CD4-positive, alpha-beta T cell (primary cell): ENCODE measurements at regions not wholly inside any gene's neighbourhood (a gene's known extent, or its start where the extent isn't known, plus 50 kb on each side); places are given as distances from the start of the nearest gene placed in this dataset.

Experiments used
- ATAC-seq: fragments of 200-7000 bp; cut with Tn5 transposase; one replicate; pipeline ENCODE4 v1.10.0; 2022; ENCODE audit warnings: mild to moderate bottlenecking; ENCODE audit not compliant: poor library complexity
- CTCF ChIA-PET: fragments of 350-600 bp; sonication (Branson Sonifier 250); formaldehyde crosslinking; loops from one replicate; lab custom pipeline; 2021; ENCODE audit warnings: antibody characterized with exemption, inconsistent platforms; lab: Charles Lee
- POLR2A ChIA-PET: fragments of 350-600 bp; sonication (Branson Sonifier 250); formaldehyde crosslinking; loops from one replicate; lab custom pipeline; 2021; ENCODE audit warnings: antibody characterized with exemption, inconsistent platforms; lab: Charles Lee
- DNase-seq, 14 experiments: peaks; one replicate each; pipeline ENCODE4 v3.0.0-alpha.2; 2013 to 2020; ENCODE audit warnings: mixed read lengths in 2 of 14
- H3K27ac ChIP-seq, 2 donors: one replicate each; pipeline versions ENCODE4 v1.5.1 to v1.7.0; 2013; ENCODE audit warnings: low read length in 2 of 2, low read depth in 1 of 2, mild to moderate bottlenecking in 1 of 2
- H3K27me3 ChIP-seq, 2 experiments: 1 replicate in 1 of 2; 2 replicates in 1 of 2; pipeline versions ENCODE4 v1.6.1 to v1.7.0; 2013; ENCODE audit warnings: low read length in 2 of 2, control low read depth in 1 of 2, mild to moderate bottlenecking in 1 of 2, moderate library complexity in 1 of 2; ENCODE audit not compliant: insufficient read depth in 2 of 2, control insufficient read depth in 1 of 2
- H3K36me3 ChIP-seq: one replicate; pipeline ENCODE4 v1.6.1; 2013; ENCODE audit warnings: low read length, control low read depth; ENCODE audit not compliant: insufficient read depth
- H3K4me1 ChIP-seq: one replicate; pipeline ENCODE4 v1.6.1; 2013; ENCODE audit warnings: low read length, control low read depth; ENCODE audit not compliant: insufficient read depth
- H3K4me3 ChIP-seq: one replicate; pipeline ENCODE4 v1.5.1; 2013; ENCODE audit warnings: mild to moderate bottlenecking, low read length, moderate library complexity
- H3K9me3 ChIP-seq, 2 experiments: 1 replicate in 1 of 2; 2 replicates in 1 of 2; pipeline versions ENCODE4 v1.6.1 to v1.7.0; 2013; ENCODE audit warnings: low read length in 2 of 2, mild to moderate bottlenecking in 2 of 2, control low read depth in 1 of 2, moderate library complexity in 1 of 2; ENCODE audit not compliant: control insufficient read depth in 1 of 2, insufficient read depth in 1 of 2
- H3K27ac Mint-ChIP-seq: one replicate; pipeline ENCODE4 v1.8.0; 2020; ENCODE audit warnings: mixed read lengths
- H3K27me3 Mint-ChIP-seq: one replicate; pipeline ENCODE4 v1.8.0; 2021; ENCODE audit warnings: mixed read lengths
- H3K36me3 Mint-ChIP-seq: one replicate; pipeline ENCODE4 v1.8.0; 2021; ENCODE audit warnings: low read depth, mixed read lengths
- H3K4me1 Mint-ChIP-seq: one replicate; pipeline ENCODE4 v1.8.0; 2021; ENCODE audit warnings: low read depth, mixed read lengths
- H3K4me3 Mint-ChIP-seq: one replicate; pipeline ENCODE4 v1.8.0; 2020; ENCODE audit warnings: mild to moderate bottlenecking, mixed read lengths
- H3K9me3 Mint-ChIP-seq: one replicate; pipeline ENCODE4 v1.8.0; 2020; ENCODE audit warnings: mixed read lengths
- intact Hi-C, 2 experiments: fragments of 100-400 bp; cut with DNase I in 1 of 2; cut with micrococcal nuclease in 1 of 2; formaldehyde crosslinking; loops; one replicate each; pipeline versions ENCODE4 v1.15.1 to v1.9.0; 2023 to 2025; cut with DNase I, micrococcal nuclease
- TF ChIP-seq, protein P1 (sequence below): fragments of 200-600 bp; IDR thresholded peaks from one replicate; pipeline ENCODE4 v1.8.0; 2022; ENCODE audit warnings: antibody characterized with exemption, mild to moderate bottlenecking

DNA sequence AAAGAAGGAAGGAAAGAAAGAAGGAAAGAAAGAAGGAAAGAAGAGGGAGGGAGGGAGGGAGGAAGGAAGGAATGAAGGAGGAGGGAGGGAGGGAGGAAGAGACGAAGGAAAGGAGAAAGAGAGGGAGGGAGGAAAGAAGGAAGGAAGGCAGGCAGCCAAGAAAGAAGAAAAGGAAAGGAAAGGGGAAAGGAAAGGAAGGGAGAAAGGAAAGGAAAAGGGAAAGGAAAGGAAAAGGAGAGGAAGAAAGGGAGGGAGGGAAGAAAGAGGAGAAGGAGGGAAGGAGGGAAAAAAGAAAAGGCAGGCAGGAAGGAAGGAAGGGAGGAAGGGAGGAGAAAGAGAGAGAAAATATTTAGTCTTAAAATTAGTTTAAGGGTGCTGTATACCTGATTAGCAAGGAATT is 704.1 kb downstream of the LUZP2 start:
- Mint-ChIP-seq H3K9me3 (peaks cover 13% of the 10 kb centered on the region), H3K27me3 (no peaks in the 10 kb centered on the region), H3K36me3 (no peaks in the 10 kb centered on the region), H3K4me3 (no peak overlapping the region), H3K27ac (no peak overlapping the region), H3K4me1 (no peaks in the 10 kb centered on the region)
- Histone ChIP-seq H3K4me3 (no peak overlapping the region), H3K36me3 (no peaks in the 10 kb centered on the region), H3K9me3 (peaks cover 0 to 6% of the 10 kb centered on the region in 2 experiments), H3K27ac (no peak overlapping the region), H3K4me1 (no peaks in the 10 kb centered on the region), H3K27me3 (no peaks in the 10 kb centered on the region)
- intact Hi-C loops = no loop called here
- DNase-seq (no peak), ATAC-seq (no peak)
- ChIA-PET POLR2A (no interaction called here), CTCF (no interaction called here)
- TF ChIP-seq, protein P1, sequence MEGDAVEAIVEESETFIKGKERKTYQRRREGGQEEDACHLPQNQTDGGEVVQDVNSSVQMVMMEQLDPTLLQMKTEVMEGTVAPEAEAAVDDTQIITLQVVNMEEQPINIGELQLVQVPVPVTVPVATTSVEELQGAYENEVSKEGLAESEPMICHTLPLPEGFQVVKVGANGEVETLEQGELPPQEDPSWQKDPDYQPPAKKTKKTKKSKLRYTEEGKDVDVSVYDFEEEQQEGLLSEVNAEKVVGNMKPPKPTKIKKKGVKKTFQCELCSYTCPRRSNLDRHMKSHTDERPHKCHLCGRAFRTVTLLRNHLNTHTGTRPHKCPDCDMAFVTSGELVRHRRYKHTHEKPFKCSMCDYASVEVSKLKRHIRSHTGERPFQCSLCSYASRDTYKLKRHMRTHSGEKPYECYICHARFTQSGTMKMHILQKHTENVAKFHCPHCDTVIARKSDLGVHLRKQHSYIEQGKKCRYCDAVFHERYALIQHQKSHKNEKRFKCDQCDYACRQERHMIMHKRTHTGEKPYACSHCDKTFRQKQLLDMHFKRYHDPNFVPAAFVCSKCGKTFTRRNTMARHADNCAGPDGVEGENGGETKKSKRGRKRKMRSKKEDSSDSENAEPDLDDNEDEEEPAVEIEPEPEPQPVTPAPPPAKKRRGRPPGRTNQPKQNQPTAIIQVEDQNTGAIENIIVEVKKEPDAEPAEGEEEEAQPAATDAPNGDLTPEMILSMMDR = no peak

- intact Hi-C loops = no loop called here
- Mint-ChIP-seq H3K4me1 (no peaks in the 10 kb centered on the region), H3K9me3 (peaks cover 20% of the 10 kb centered on the region), H3K36me3 (no peaks in the 10 kb centered on the region), H3K4me3 (no peak overlapping the region), H3K27me3 (no peaks in the 10 kb centered on the region), H3K27ac (no peak overlapping the region)
- Histone ChIP-seq H3K9me3 (peaks cover 0 to 2% of the 10 kb centered on the region in 2 experiments), H3K36me3 (no peaks in the 10 kb centered on the region), H3K27me3 (no peaks in the 10 kb centered on the region), H3K27ac (no peak overlapping the region), H3K4me3 (no peak overlapping the region), H3K4me1 (no peaks in the 10 kb centered on the region)
- ChIA-PET POLR2A (no interaction called here), CTCF (no interaction called here)
- ATAC-seq = no peak
- no peak for DNase-seq
- TF ChIP-seq, protein P1 = no peak
These were observed 709.9 kb downstream of the LUZP2 start for GRCh38 chr11:25206762-25207161.

DNA sequence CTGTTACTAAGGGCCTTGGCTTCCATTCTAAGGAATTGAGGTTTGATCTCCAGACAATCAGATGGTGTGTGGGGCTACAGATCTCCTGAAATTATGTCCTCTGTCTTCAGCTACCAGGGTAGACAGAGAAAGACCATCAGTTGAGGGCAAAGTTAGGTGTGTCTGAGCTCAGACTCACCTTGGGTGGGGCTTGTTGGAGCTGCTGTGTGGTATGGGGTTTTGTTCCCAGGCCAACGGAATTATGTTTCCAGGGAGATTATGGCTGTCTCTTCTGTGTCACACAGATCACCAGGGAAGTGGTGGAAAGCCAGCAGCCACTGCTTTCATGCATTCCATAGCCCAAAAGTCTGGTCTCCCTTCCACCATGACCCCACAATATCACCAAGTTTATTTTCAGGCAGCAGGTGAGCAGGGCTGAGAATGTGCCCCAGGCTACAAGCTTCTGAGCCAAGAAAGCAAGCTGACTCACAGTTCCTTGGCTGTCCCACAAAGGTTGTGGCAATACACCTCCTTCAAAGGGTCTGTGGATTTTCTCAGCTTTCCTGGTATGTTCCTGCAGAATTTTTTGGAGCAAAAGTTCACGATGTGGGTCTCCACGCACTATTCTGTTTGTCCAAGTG is 714.9 kb downstream of the LUZP2 start:
- no peak overlapping the region for H3K27ac Mint-ChIP-seq
- ChIA-PET CTCF (no interaction called here), POLR2A (no interaction called here)
- intact Hi-C loops = no loop called here
- no peaks in the 10 kb centered on the region for H3K27me3 Mint-ChIP-seq
- Histone ChIP-seq H3K27me3 (no peaks in the 10 kb centered on the region), H3K36me3 (no peaks in the 10 kb centered on the region), H3K4me1 (no peaks in the 10 kb centered on the region), H3K27ac (no peak overlapping the region), H3K9me3 (peaks cover 0 to 4% of the 10 kb centered on the region in 2 experiments), H3K4me3 (no peak overlapping the region)
- H3K9me3 Mint-ChIP-seq = peaks cover 15% of the 10 kb centered on the region
- ATAC-seq = no peak
- TF ChIP-seq, protein P1 = no peak
- no peaks in the 10 kb centered on the region for H3K4me1 Mint-ChIP-seq
- no peak for DNase-seq
- no peak overlapping the region for H3K4me3 Mint-ChIP-seq
- no peaks in the 10 kb centered on the region for H3K36me3 Mint-ChIP-seq
